HCT116 (cell line): ENCODE measurements at regions not wholly inside any gene's neighbourhood (a gene's known extent, or its start where the extent isn't known, plus 50 kb on each side); places are given as distances from the start of the nearest gene placed in this dataset.

Source experiments
- ATAC-seq: fragments of 200-7000 bp; cut with Tn5 transposase; 2 replicates; pipeline ENCODE4 v1.9.1; 2020; ENCODE audit warnings: mild to moderate bottlenecking, moderate library complexity
- BruUV-seq: library from RNA; stranded (reverse); fragments of 400-500 nt; replicated peaks from 2 replicates; lab custom pipeline; 2021; lab: Mats Ljungman, UMichigan
- CTCF ChIA-PET: fragments of 300-600 bp; sonication (Branson Sonifier 250); formaldehyde crosslinking; loops from one replicate; lab custom pipeline; 2021; ENCODE audit warnings: antibody characterized with exemption; lab: Charles Lee
- POLR2A ChIA-PET: fragments of 300-600, 350-600 bp; sonication (Branson Sonifier 250); formaldehyde crosslinking; loops from one replicate; lab custom pipeline; 2021; ENCODE audit warnings: antibody characterized with exemption; lab: Charles Lee
- RAD21 ChIA-PET, 2 experiments: fragments of 300-600 bp; sonication (Branson Sonifier 250); formaldehyde crosslinking; loops; one replicate each; lab custom pipeline; 2023; ENCODE audit warnings: low total read pairs in 2 of 2; ENCODE audit not compliant: uncharacterized antibody in 2 of 2, unreplicated experiment in 2 of 2, low non-redundant PET in 1 of 2; lab: Charles Lee
- DNase-seq: peaks from one replicate; pipeline ENCODE4 v3.0.0-alpha.2; 2010; ENCODE audit warnings: low read depth, low spot score
- H2AFZ ChIP-seq: fragments of 200-600 bp; shearing (Covaris generic), sonication (generic); 2 replicates; pipeline ENCODE4 v1.6.1; 2017; ENCODE audit warnings: low read depth, mixed run types, mixed read lengths, antibody characterized with exemption, low read length; ENCODE audit not compliant: poor library complexity, severe bottlenecking
- H3K27ac ChIP-seq: 2 replicates; pipeline ENCODE4 v1.5.1; 2012; ENCODE audit warnings: low read depth, low read length
- H3K27me3 ChIP-seq: fragments of 200-600 bp; sonication (generic); 2 replicates; pipeline ENCODE4 v1.6.1; 2016; ENCODE audit warnings: mixed run types, low read length, mixed read lengths; ENCODE audit not compliant: insufficient read depth
- H3K36me3 ChIP-seq, 2 experiments: fragments of 200-500 bp in 1 of 2; fragments of 200-600 bp in 1 of 2; sonication (Bioruptor generic) in 1 of 2; sonication (generic) in 1 of 2; 2 replicates each; pipeline versions ENCODE4 v1.5.1 to v1.6.1; 2014 to 2016; ENCODE audit warnings: low read length in 2 of 2, inconsistent platforms in 1 of 2, mixed read lengths in 1 of 2, mixed run types in 1 of 2; ENCODE audit not compliant: insufficient read depth in 2 of 2, control insufficient read depth in 1 of 2
- H3K4me1 ChIP-seq, 2 experiments: fragments of 200-600 bp in 1 of 2; sonication (generic) in 1 of 2; 2 replicates each; pipeline versions ENCODE4 v1.5.1 to v1.6.1; 2012 to 2017; ENCODE audit warnings: low read length in 2 of 2, inconsistent platforms in 1 of 2, mild to moderate bottlenecking in 1 of 2, mixed read lengths in 1 of 2, mixed run types in 1 of 2, moderate library complexity in 1 of 2; ENCODE audit not compliant: insufficient read depth in 2 of 2, control insufficient read depth in 1 of 2
- H3K4me2 ChIP-seq: fragments of 200-600 bp; sonication (generic); 2 replicates; pipeline ENCODE4 v1.6.1; 2017; ENCODE audit warnings: mixed run types, low read length, mixed read lengths
- H3K4me3 ChIP-seq, 2 experiments: fragments of 200-600 bp in 1 of 2; sonication (generic) in 1 of 2; replicated peaks in 1 of 2; 2 replicates each; pipeline ENCODE4 v1.5.1; 2011 to 2016; ENCODE audit warnings: low read length in 2 of 2, control low read depth in 1 of 2, low read depth in 1 of 2, mild to moderate bottlenecking in 1 of 2, mixed read lengths in 1 of 2, mixed run types in 1 of 2
- H3K79me2 ChIP-seq: fragments of 200-600 bp; sonication (generic); 2 replicates; pipeline ENCODE4 v1.6.1; 2017; ENCODE audit warnings: mild to moderate bottlenecking, mixed run types, low read length, moderate library complexity, mixed read lengths; ENCODE audit not compliant: insufficient read depth
- H3K9ac ChIP-seq: fragments of 200-600 bp; sonication (generic); 2 replicates; pipeline ENCODE4 v1.6.1; 2016; ENCODE audit warnings: low read length, mixed read lengths
- H3K9me2 ChIP-seq: fragments of 200-600 bp; sonication (generic), shearing (Covaris generic); 2 replicates; pipeline ENCODE4 v1.6.1; 2017; ENCODE audit warnings: mixed run types, mild to moderate bottlenecking, moderate library complexity; ENCODE audit not compliant: insufficient read depth
- H3K9me3 ChIP-seq, 2 experiments: fragments of 200-500 bp in 1 of 2; fragments of 200-600 bp in 1 of 2; sonication (Bioruptor generic) in 1 of 2; sonication (generic) in 1 of 2; 2 replicates each; pipeline ENCODE4 v1.6.1; 2014 to 2017; ENCODE audit warnings: low read length in 2 of 2, mixed read lengths in 2 of 2, inconsistent platforms in 1 of 2, low read depth in 1 of 2, mild to moderate bottlenecking in 1 of 2, mixed run types in 1 of 2, moderate library complexity in 1 of 2; ENCODE audit not compliant: control insufficient read depth in 1 of 2, insufficient read depth in 1 of 2
- H4K20me1 ChIP-seq: fragments of 200-600 bp; sonication (generic), shearing (Covaris generic); 2 replicates; pipeline ENCODE4 v1.6.1; 2017; ENCODE audit warnings: mixed run types, mild to moderate bottlenecking, moderate library complexity; ENCODE audit not compliant: insufficient read depth
- CEBPB ChIP-seq: IDR thresholded peaks from 2 replicates; pipeline ENCODE4 v1.6.1; 2012; ENCODE audit warnings: low read depth
- EZH2 ChIP-seq: fragments of 200-600 bp; sonication (generic); IDR thresholded peaks from 2 replicates; pipeline ENCODE4 v1.6.1; 2017; ENCODE audit warnings: antibody characterized with exemption, mixed run types
- EZH2phosphoT487 ChIP-seq: fragments of 200-600 bp; IDR thresholded peaks from 2 replicates; pipeline ENCODE4 v1.6.1; 2018; ENCODE audit warnings: antibody characterized with exemption, borderline replicate concordance
- FOSL1 ChIP-seq: IDR thresholded peaks from 2 replicates; pipeline ENCODE4 v1.6.1; 2012; ENCODE audit warnings: low read depth
- JUND ChIP-seq: IDR thresholded peaks from 2 replicates; pipeline ENCODE4 v1.6.1; 2012
- SP1 ChIP-seq: IDR thresholded peaks from 2 replicates; pipeline ENCODE4 v1.6.1; 2012; ENCODE audit warnings: low read depth
- YY1 ChIP-seq: IDR thresholded peaks from 2 replicates; pipeline ENCODE4 v1.6.1; 2011; ENCODE audit warnings: low read length, low read depth, moderate library complexity, mild to moderate bottlenecking; ENCODE audit not compliant: insufficient replicate concordance; ENCODE audit errors: extremely low read depth
- intact Hi-C: fragments of 100-400 bp; cut with micrococcal nuclease; formaldehyde crosslinking; loops from 2 replicates; pipeline ENCODE4 v1.10.0; 2022
- TF ChIP-seq, protein P1 (sequence below): IDR thresholded peaks from 2 replicates; pipeline ENCODE4 v1.6.1; 2012; ENCODE audit warnings: low read depth

DNA sequence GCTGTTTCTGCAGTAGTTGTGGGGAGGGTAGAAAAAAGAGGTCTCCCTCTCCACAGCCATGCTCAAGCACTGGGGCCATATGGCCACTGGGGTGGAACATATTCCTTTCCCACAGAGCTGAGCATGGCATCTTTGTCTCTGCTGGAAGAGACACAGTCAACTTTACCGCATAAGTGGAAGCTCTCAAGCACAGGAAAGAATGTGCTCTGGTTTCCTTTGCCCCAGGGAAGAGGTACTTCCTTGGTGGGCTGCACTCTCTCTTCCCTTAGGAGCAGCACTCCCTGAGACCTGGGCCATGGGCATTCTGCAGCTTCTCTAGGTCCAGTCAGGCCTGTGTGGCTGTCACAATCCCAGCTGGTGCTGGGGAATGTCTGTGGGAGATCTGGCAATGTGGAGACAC lies 168.5 kb upstream of the ACTBL2 start:
- BruUV-seq = no TSS peak
- ATAC-seq (no peak), DNase-seq (no peak)
- Histone ChIP-seq H3K4me3 (no peak overlapping the region), H3K27ac (no peak overlapping the region), H3K79me2 (no peaks in the 10 kb centered on the region), H2AFZ (no peak overlapping the region), H3K4me1 (peaks cover 0 to 10% of the 10 kb centered on the region in 2 experiments; a peak in 2 of 4 replicates), H3K36me3 (no peaks in the 10 kb centered on the region), H3K27me3 (no peaks in the 10 kb centered on the region), H4K20me1 (no peaks in the 10 kb centered on the region), H3K9me3 (no peaks in the 10 kb centered on the region), H3K9me2 (no peaks in the 10 kb centered on the region), H3K4me2 (no peak overlapping the region), H3K9ac (no peak overlapping the region)
- ChIA-PET RAD21 (no interaction called here), POLR2A (interaction anchor here (1.4 kb wide), 1 partner anchor 810 kb away, joined by 3 read pairs; no protein-coding TSS in a partner anchor), CTCF (interaction anchor here (0.7 to 2.0 kb wide), 9 partner anchors 7 to 152 kb away, joined by 3 to 15 read pairs (median 5); no protein-coding TSS in a partner anchor)
- TF ChIP-seq, protein P1, sequence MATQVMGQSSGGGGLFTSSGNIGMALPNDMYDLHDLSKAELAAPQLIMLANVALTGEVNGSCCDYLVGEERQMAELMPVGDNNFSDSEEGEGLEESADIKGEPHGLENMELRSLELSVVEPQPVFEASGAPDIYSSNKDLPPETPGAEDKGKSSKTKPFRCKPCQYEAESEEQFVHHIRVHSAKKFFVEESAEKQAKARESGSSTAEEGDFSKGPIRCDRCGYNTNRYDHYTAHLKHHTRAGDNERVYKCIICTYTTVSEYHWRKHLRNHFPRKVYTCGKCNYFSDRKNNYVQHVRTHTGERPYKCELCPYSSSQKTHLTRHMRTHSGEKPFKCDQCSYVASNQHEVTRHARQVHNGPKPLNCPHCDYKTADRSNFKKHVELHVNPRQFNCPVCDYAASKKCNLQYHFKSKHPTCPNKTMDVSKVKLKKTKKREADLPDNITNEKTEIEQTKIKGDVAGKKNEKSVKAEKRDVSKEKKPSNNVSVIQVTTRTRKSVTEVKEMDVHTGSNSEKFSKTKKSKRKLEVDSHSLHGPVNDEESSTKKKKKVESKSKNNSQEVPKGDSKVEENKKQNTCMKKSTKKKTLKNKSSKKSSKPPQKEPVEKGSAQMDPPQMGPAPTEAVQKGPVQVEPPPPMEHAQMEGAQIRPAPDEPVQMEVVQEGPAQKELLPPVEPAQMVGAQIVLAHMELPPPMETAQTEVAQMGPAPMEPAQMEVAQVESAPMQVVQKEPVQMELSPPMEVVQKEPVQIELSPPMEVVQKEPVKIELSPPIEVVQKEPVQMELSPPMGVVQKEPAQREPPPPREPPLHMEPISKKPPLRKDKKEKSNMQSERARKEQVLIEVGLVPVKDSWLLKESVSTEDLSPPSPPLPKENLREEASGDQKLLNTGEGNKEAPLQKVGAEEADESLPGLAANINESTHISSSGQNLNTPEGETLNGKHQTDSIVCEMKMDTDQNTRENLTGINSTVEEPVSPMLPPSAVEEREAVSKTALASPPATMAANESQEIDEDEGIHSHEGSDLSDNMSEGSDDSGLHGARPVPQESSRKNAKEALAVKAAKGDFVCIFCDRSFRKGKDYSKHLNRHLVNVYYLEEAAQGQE = no peak
- TF ChIP-seq CEBPB (no peak), YY1 (no peak), SP1 (no peak), EZH2phosphoT487 (no peak), EZH2 (no peak), JUND (no peak), FOSL1 (no peak)
- intact Hi-C loops = loop anchor here (10.0 kb wide), 1 partner anchor 434 kb away; no protein-coding TSS in a partner anchor
